Hepatocyte (in vitro differentiated cells): ENCODE measurements at regions not wholly inside any gene's neighbourhood (a gene's known extent, or its start where the extent isn't known, plus 50 kb on each side); places are given as distances from the start of the nearest gene placed in this dataset.

ENCODE experiments used
- DNase-seq: peaks from one replicate; pipeline ENCODE4 v3.0.0-alpha.2; 2016; ENCODE audit warnings: low spot score
- H2AFZ ChIP-seq: fragments of 200-600 bp; sonication (generic); 2 replicates; pipeline ENCODE4 v1.6.0; 2016; ENCODE audit warnings: antibody characterized with exemption, mild to moderate bottlenecking
- H3K27ac ChIP-seq: fragments of 200-600 bp; sonication (generic); 2 replicates; pipeline ENCODE4 v1.5.1; 2016; ENCODE audit warnings: mild to moderate bottlenecking
- H3K27me3 ChIP-seq: fragments of 200-600 bp; sonication (generic); 2 replicates; pipeline ENCODE4 v1.6.1; 2016
- H3K36me3 ChIP-seq: fragments of 200-600 bp; sonication (generic); replicated peaks from 2 replicates; pipeline ENCODE4 v1.5.1; 2016; ENCODE audit warnings: low read depth; ENCODE audit not compliant: insufficient read depth
- H3K4me1 ChIP-seq: fragments of 200-600 bp; sonication (generic); 2 replicates; pipeline ENCODE4 v1.5.1; 2016; ENCODE audit warnings: mild to moderate bottlenecking, moderate library complexity; ENCODE audit not compliant: insufficient read depth
- H3K4me2 ChIP-seq: fragments of 200-600 bp; sonication (generic); 2 replicates; pipeline ENCODE4 v1.6.0; 2016
- H3K4me3 ChIP-seq: fragments of 200-600 bp; sonication (generic); 2 replicates; pipeline ENCODE4 v1.5.1; 2016; ENCODE audit warnings: mild to moderate bottlenecking
- H3K79me2 ChIP-seq: fragments of 200-600 bp; sonication (generic); 2 replicates; pipeline ENCODE4 v1.6.0; 2017; ENCODE audit warnings: mild to moderate bottlenecking
- H3K9me2 ChIP-seq: fragments of 200-600 bp; sonication (generic); replicated peaks from 2 replicates; pipeline ENCODE4 v1.6.0; 2017; ENCODE audit warnings: mild to moderate bottlenecking; ENCODE audit not compliant: insufficient read depth
- H3K9me3 ChIP-seq: fragments of 200-600 bp; sonication (generic); 2 replicates; pipeline ENCODE4 v1.5.1; 2016; ENCODE audit warnings: low read depth, mild to moderate bottlenecking
- H4K20me1 ChIP-seq: fragments of 200-600 bp; sonication (generic); 2 replicates; pipeline ENCODE4 v1.6.0; 2016; ENCODE audit warnings: mild to moderate bottlenecking; ENCODE audit not compliant: insufficient read depth, poor library complexity, severe bottlenecking
- CTCF ChIP-seq: fragments of 200-600 bp; sonication (generic); IDR thresholded peaks from 2 replicates; pipeline ENCODE4 v1.5.1; 2016; ENCODE audit warnings: antibody characterized with exemption, mild to moderate bottlenecking; ENCODE audit not compliant: poor library complexity
- EZH2 ChIP-seq: fragments of 200-600 bp; sonication (generic); IDR thresholded peaks from 2 replicates; pipeline ENCODE4 v1.6.1; 2016; ENCODE audit warnings: antibody characterized with exemption, mild to moderate bottlenecking, borderline replicate concordance
- EZH2phosphoT487 ChIP-seq: fragments of 200-600 bp; sonication (generic); IDR thresholded peaks from one replicate; pipeline ENCODE4 v1.6.1; 2018; ENCODE audit warnings: antibody characterized with exemption, mild to moderate bottlenecking, low read depth, moderate library complexity; ENCODE audit not compliant: unreplicated experiment, severe bottlenecking
- WGBS: methylation state at CpG from one replicate; pipeline ENCODE4 v1.1.6; 2016; ENCODE audit warnings: low lambda C conversion rate; ENCODE audit errors: missing lambda C conversion rate; 5-methylcytosine and 5-hydroxymethylcytosine counted together

DNA sequence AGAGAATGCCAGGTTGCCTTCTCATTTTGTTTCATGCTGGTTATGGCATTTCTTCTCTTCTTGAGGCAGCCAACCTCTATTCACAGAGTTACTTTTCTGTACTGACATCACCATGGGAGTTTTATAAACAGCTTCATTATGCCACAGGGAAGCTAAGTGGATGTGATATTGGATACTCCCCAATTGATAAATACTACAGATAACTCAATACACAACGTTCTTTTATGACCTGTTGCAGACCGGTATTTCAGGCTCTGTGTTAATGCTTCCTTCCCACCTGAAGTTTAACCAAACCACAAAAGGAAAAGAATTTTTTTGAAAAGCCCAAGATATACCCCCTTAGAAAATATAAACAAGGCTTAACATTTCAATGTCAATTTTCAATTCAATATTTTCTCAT, 258.3 kb upstream of the SOX11 start:
- no peak for TF ChIP-seq EZH2
- TF ChIP-seq EZH2phosphoT487: no peak
- TF ChIP-seq CTCF: no peak
- WGBS: 32% methylated on average over 2 of the region's 2 CpGs
- no peaks in the 10 kb centered on the region for H3K79me2 ChIP-seq
- no peaks in the 10 kb centered on the region for H3K36me3 ChIP-seq
- no peaks in the 10 kb centered on the region for H3K9me2 ChIP-seq
- H4K20me1 ChIP-seq: no peaks in the 10 kb centered on the region
- H3K4me1 ChIP-seq: peaks cover 5% of the 10 kb centered on the region
- H3K9me3 ChIP-seq: no peaks in the 10 kb centered on the region
- no peak overlapping the region for H2AFZ ChIP-seq
- DNase-seq: no peak
- no peak overlapping the region for H3K4me2 ChIP-seq
- H3K27ac ChIP-seq: no peak overlapping the region
- H3K27me3 ChIP-seq: no peaks in the 10 kb centered on the region
- H3K4me3 ChIP-seq: no peak overlapping the region

- Histone ChIP-seq H3K4me2 (no peak overlapping the region), H3K9me2 (no peaks in the 10 kb centered on the region), H2AFZ (no peak overlapping the region), H3K36me3 (no peaks in the 10 kb centered on the region), H3K27ac (no peak overlapping the region), H3K4me3 (no peak overlapping the region), H4K20me1 (no peaks in the 10 kb centered on the region), H3K9me3 (no peaks in the 10 kb centered on the region), H3K27me3 (no peaks in the 10 kb centered on the region), H3K4me1 (peaks cover 5% of the 10 kb centered on the region), H3K79me2 (no peaks in the 10 kb centered on the region)
- no peak for TF ChIP-seq EZH2phosphoT487
- no peak for TF ChIP-seq CTCF
- no peak for TF ChIP-seq EZH2
- no peak for DNase-seq
- 91% methylated on average over 4 of the region's 4 CpGs for WGBS
Measured at GRCh38 chr2:5437375-5437774, 254.8 kb upstream of the SOX11 start.

DNA sequence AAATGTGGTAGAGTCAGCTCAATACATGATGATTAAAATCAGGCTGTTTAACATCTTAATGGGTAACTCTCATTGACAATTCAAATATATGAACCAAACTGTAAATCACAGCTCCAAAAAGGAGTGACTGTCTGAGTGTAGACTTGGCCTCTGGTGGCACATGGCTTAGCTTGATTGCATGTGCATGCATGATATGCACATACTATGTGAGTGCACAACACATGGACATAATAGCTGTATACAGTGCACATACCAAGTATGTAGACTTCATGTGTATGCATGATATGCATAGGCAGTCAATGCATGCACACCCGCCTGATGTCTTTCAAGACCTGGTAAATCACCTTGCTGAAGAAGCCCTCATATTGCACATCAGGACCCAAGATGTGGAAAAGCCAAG, 252.0 kb upstream of the SOX11 start:
- Histone ChIP-seq H3K27ac (no peak overlapping the region), H4K20me1 (no peaks in the 10 kb centered on the region), H3K9me2 (no peaks in the 10 kb centered on the region), H3K36me3 (no peaks in the 10 kb centered on the region), H3K9me3 (no peaks in the 10 kb centered on the region), H2AFZ (no peak overlapping the region), H3K4me3 (no peak overlapping the region), H3K4me1 (no peaks in the 10 kb centered on the region), H3K79me2 (no peaks in the 10 kb centered on the region), H3K4me2 (no peak overlapping the region), H3K27me3 (no peaks in the 10 kb centered on the region)
- no peak for DNase-seq
- 94% methylated on average over 1 of the region's 1 CpG for WGBS
- TF ChIP-seq CTCF (no peak), EZH2 (no peak), EZH2phosphoT487 (no peak)

DNA sequence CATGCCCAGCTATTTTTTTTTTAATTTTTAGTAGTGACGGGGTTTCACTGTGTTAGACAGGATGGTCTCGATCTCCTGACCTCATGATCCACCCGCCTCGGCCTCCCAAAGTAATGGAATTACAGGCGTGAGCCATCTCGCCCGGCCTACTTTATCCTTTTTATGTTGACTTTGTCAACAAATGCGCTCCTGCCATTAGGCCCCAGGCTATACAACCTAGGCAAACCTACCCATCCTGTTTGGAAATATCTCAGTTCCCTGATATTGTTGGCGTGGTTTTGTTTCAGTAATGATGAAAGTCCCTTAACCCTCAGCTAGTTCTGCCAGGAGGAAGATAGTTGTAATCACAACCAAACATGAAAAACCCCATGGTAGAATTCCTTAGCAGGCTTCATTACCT, 249.4 kb upstream of the SOX11 start:
- H3K4me3 ChIP-seq: no peak overlapping the region
- H2AFZ ChIP-seq: no peak overlapping the region
- H3K27me3 ChIP-seq: peaks cover 2% of the 10 kb centered on the region
- no peaks in the 10 kb centered on the region for H4K20me1 ChIP-seq
- H3K79me2 ChIP-seq: no peaks in the 10 kb centered on the region
- no peak overlapping the region for H3K27ac ChIP-seq
- WGBS: 77% methylated on average over 9 of the region's 9 CpGs
- DNase-seq: no peak
- no peaks in the 10 kb centered on the region for H3K36me3 ChIP-seq
- H3K9me2 ChIP-seq: no peaks in the 10 kb centered on the region
- no peak for TF ChIP-seq CTCF
- no peak for TF ChIP-seq EZH2
- TF ChIP-seq EZH2phosphoT487: no peak
- H3K9me3 ChIP-seq: no peaks in the 10 kb centered on the region
- H3K4me2 ChIP-seq: no peak overlapping the region
- H3K4me1 ChIP-seq: no peaks in the 10 kb centered on the region
